PC-9 (cell line): ENCODE measurements at regions not wholly inside any gene's neighbourhood (a gene's known extent, or its start where the extent isn't known, plus 50 kb on each side); places are given as distances from the start of the nearest gene placed in this dataset.

Experiments
- BruUV-seq: library from RNA; stranded (reverse); fragments of 400-500 nt; replicated peaks from 2 replicates; lab custom pipeline; 2021; lab: Mats Ljungman, UMichigan
- CTCF ChIA-PET: fragments of 300-600 bp; sonication (Branson Sonifier 250); formaldehyde crosslinking; loops from one replicate; lab custom pipeline; 2022; ENCODE audit warnings: antibody characterized with exemption; lab: Charles Lee
- POLR2A ChIA-PET: fragments of 300-600 bp; sonication (Branson Sonifier 250); formaldehyde crosslinking; loops from one replicate; lab custom pipeline; 2022; ENCODE audit warnings: antibody characterized with exemption; ENCODE audit not compliant: unreplicated experiment; lab: Charles Lee
- DNase-seq, 2 experiments: peaks; one replicate each; pipeline versions ENCODE4 v3.0.0 to v3.0.0-alpha.2; 2015 to 2022; ENCODE audit warnings: mixed read lengths in 1 of 2
- H2AFZ ChIP-seq: fragments of 200-600 bp; sonication (generic); 2 replicates; pipeline ENCODE4 v1.8.1; 2017; ENCODE audit warnings: antibody characterized with exemption
- H3F3A ChIP-seq: fragments of 200-600 bp; sonication (generic); 2 replicates; pipeline ENCODE4 v1.8.1; 2017; ENCODE audit warnings: antibody characterized with exemption, mild to moderate bottlenecking, low read depth; ENCODE audit not compliant: insufficient read depth
- H3K27ac ChIP-seq: fragments of 200-600 bp; sonication (generic); 2 replicates; pipeline ENCODE4 v1.6.1; 2016; ENCODE audit warnings: mixed run types
- H3K27me3 ChIP-seq: fragments of 200-600 bp; sonication (generic); 2 replicates; pipeline ENCODE4 v1.6.1; 2016; ENCODE audit warnings: low read depth, mixed run types; ENCODE audit not compliant: insufficient read depth
- H3K36me3 ChIP-seq: fragments of 200-600 bp; sonication (generic); 2 replicates; pipeline ENCODE4 v1.6.1; 2016; ENCODE audit warnings: low read depth, mixed run types
- H3K4me1 ChIP-seq: fragments of 200-600 bp; sonication (generic); replicated peaks from 2 replicates; pipeline ENCODE4 v1.6.1; 2016; ENCODE audit warnings: mixed run types; ENCODE audit not compliant: insufficient read depth
- H3K4me2 ChIP-seq: fragments of 200-600 bp; sonication (generic); 2 replicates; pipeline ENCODE4 v1.6.1; 2017; ENCODE audit warnings: mixed run types
- H3K4me3 ChIP-seq: fragments of 200-600 bp; sonication (generic); 2 replicates; pipeline ENCODE4 v1.6.1; 2016; ENCODE audit warnings: mixed run types
- H3K79me2 ChIP-seq: fragments of 200-600 bp; sonication (generic); 2 replicates; pipeline ENCODE4 v1.6.1; 2017; ENCODE audit warnings: low read depth, mixed run types
- H3K9me2 ChIP-seq: fragments of 200-600 bp; sonication (generic); 2 replicates; pipeline ENCODE4 v1.8.1; 2017; ENCODE audit warnings: mild to moderate bottlenecking; ENCODE audit not compliant: insufficient read depth
- H3K9me3 ChIP-seq: fragments of 200-600 bp; sonication (generic); 2 replicates; pipeline ENCODE4 v1.8.1; 2016; ENCODE audit warnings: low read depth; ENCODE audit not compliant: insufficient read depth
- H4K20me1 ChIP-seq: fragments of 200-600 bp; sonication (generic); 2 replicates; pipeline ENCODE4 v1.8.1; 2017; ENCODE audit not compliant: insufficient read depth
- EZH2 ChIP-seq: fragments of 200-600 bp; sonication (generic); IDR thresholded peaks from 2 replicates; pipeline ENCODE4 v1.8.0; 2017; ENCODE audit warnings: antibody characterized with exemption, low read depth
- intact Hi-C: fragments of 100-400 bp; cut with micrococcal nuclease; formaldehyde crosslinking; loops from one replicate; pipeline ENCODE4 v1.10.0; 2022; ENCODE audit not compliant: unreplicated experiment
- TF ChIP-seq, protein P1 (sequence below): fragments of 200-600 bp; sonication (generic); conservative IDR thresholded peaks from 2 replicates; pipeline ENCODE4 v1.6.1; 2017; ENCODE audit warnings: mixed run types, antibody characterized with exemption, mild to moderate bottlenecking, moderate library complexity

DNA sequence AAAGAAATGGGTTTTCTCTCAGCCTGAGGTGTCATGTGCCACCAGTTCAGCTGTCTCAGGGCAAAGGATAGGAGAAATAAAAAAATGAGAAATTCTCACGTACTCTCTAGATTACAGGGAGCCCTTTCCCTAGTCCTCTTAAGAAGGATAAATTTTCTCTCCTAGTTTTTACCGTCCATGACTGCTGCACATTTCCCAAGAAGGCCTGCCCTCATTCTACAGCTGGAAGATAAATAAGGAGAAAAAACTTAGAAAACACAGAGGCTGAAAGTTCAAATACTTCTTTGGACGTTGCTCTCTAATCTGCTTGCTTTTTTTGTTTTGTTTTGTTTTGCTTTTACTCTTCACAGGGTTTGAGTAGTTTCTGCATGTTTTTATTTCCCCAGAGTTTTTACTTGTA lies 211.9 kb downstream of the DCAF12L2 start:
- Histone ChIP-seq H3K4me2 (no peak overlapping the region), H4K20me1 (0 out of 2 replicates have a peak, but pooled peaks cover under 1% of the 10 kb centered on the region), H3K9me3 (no peaks in the 10 kb centered on the region), H3F3A (no peaks in the 10 kb centered on the region), H3K27ac (no peak overlapping the region), H2AFZ (no peak overlapping the region), H3K4me1 (no peaks in the 10 kb centered on the region), H3K4me3 (no peak overlapping the region), H3K9me2 (no peaks in the 10 kb centered on the region), H3K79me2 (no peaks in the 10 kb centered on the region), H3K36me3 (no peaks in the 10 kb centered on the region), H3K27me3 (no peaks in the 10 kb centered on the region)
- no TSS peak for BruUV-seq
- POLR2A ChIA-PET: no interaction called here
- no peak for DNase-seq
- no peak for TF ChIP-seq EZH2
- TF ChIP-seq, protein P1, sequence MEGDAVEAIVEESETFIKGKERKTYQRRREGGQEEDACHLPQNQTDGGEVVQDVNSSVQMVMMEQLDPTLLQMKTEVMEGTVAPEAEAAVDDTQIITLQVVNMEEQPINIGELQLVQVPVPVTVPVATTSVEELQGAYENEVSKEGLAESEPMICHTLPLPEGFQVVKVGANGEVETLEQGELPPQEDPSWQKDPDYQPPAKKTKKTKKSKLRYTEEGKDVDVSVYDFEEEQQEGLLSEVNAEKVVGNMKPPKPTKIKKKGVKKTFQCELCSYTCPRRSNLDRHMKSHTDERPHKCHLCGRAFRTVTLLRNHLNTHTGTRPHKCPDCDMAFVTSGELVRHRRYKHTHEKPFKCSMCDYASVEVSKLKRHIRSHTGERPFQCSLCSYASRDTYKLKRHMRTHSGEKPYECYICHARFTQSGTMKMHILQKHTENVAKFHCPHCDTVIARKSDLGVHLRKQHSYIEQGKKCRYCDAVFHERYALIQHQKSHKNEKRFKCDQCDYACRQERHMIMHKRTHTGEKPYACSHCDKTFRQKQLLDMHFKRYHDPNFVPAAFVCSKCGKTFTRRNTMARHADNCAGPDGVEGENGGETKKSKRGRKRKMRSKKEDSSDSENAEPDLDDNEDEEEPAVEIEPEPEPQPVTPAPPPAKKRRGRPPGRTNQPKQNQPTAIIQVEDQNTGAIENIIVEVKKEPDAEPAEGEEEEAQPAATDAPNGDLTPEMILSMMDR: no peak
- intact Hi-C loops: no loop called here
- CTCF ChIA-PET: no interaction called here

DNA sequence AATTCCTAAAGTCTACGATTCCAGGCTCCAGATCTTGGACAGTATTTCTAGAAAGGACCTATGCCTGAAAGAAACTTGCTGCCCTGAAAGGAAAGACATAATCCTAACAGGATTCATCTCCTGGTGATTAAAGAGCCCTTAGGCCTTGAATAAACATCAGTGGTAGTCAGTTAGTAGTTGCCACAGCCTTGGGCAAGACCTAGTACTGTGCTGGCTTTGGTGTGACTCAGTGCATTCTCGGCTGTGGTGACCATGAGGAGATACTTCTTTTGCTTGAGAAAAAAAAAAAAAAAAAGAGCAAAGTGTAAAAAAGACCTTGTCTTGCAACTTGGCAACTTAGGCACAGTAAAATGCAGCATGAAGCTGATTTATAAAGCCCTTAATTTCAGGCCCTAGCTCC lies 188.2 kb downstream of the DCAF12L2 start:
- H3K27me3 ChIP-seq: no peaks in the 10 kb centered on the region
- CTCF ChIA-PET: no interaction called here
- BruUV-seq: no TSS peak

DNA sequence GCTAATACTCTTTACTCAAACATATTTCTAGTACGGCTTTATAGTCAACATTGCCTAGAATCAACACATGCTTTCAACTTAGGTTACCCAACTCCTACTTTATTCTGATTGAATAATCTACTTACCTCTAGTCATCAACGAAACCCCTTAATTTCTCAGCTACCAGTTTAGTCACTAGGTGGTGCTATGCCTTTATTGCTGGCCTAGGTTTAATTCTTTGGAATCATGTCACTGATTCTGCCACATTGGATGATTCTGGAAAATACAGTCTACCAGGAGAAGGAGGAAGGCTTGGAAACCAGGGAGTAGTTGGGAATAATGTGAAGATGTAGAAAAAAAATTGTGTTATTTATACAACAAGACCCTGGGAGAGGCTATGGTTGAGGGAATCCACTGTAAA lies 167.7 kb downstream of the DCAF12L2 start:
- no peaks in the 10 kb centered on the region for H3K4me1 ChIP-seq
- H3K79me2 ChIP-seq: no peaks in the 10 kb centered on the region
- no peaks in the 10 kb centered on the region for H3K36me3 ChIP-seq
- no peaks in the 10 kb centered on the region for H3K27me3 ChIP-seq
- no peak overlapping the region for H3K4me3 ChIP-seq
- 0 out of 2 replicates have a peak, but pooled peaks cover 1% of the 10 kb centered on the region for H3K9me2 ChIP-seq
- intact Hi-C loops: no loop called here
- H3K27ac ChIP-seq: no peak overlapping the region
- POLR2A ChIA-PET: no interaction called here
- H3K9me3 ChIP-seq: no peaks in the 10 kb centered on the region
- no peaks in the 10 kb centered on the region for H4K20me1 ChIP-seq
- BruUV-seq: no TSS peak
- no peak for TF ChIP-seq EZH2
- TF ChIP-seq, protein P1: peak; percentile 76
- DNase-seq: no peak
- H3F3A ChIP-seq: no peaks in the 10 kb centered on the region
- CTCF ChIA-PET: no interaction called here
- no peak overlapping the region for H3K4me2 ChIP-seq
- no peak overlapping the region for H2AFZ ChIP-seq

More for the DNA sequence above, 188.2 kb downstream of the DCAF12L2 start:
- DNase-seq: no peak
- no peak overlapping the region for H3K4me2 ChIP-seq
- no peaks in the 10 kb centered on the region for H3K4me1 ChIP-seq
- no peaks in the 10 kb centered on the region for H3K36me3 ChIP-seq
- no peak overlapping the region for H2AFZ ChIP-seq
- intact Hi-C loops: no loop called here
- no peak overlapping the region for H3K4me3 ChIP-seq
- H3F3A ChIP-seq: no peaks in the 10 kb centered on the region
- H3K79me2 ChIP-seq: no peaks in the 10 kb centered on the region
- TF ChIP-seq, protein P1: no peak
- TF ChIP-seq EZH2: no peak
- H4K20me1 ChIP-seq: no peaks in the 10 kb centered on the region
- no peak overlapping the region for H3K27ac ChIP-seq
- POLR2A ChIA-PET: no interaction called here
- no peaks in the 10 kb centered on the region for H3K9me3 ChIP-seq
- no peaks in the 10 kb centered on the region for H3K9me2 ChIP-seq
